ENCODE measurements at regions not wholly inside any gene's neighbourhood (a gene's known extent, or its start where the extent isn't known, plus 50 kb on each side); places are given as distances from the start of the nearest gene placed in this dataset.

DNA sequence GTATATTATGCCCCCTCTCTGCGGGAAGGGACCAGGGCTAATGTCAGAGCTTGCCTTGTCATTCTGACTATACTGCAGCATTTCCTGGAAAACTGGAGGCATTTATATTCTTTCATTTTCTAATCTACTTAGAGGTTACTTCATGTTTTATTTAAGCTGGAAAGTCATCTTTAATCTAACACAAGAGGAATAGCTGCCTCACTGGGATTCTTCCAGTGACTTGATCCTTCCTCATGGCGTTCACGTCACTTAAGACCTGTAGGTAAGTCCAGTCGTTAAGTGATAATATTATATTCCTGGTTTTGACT lies 727.6 kb upstream of the DDX18 start:
- BruUV-seq (replicated peaks), result no TSS peak
- Histone ChIP-seq H3K79me2 (ENCODE audit: insufficient read depth, low read length) (no peaks in the 10 kb centered on the region), H3K4me3 (replicated peaks in 1 of 2; ENCODE audit: low read depth in 1 of 2, low read length in 2 of 2) (no peak overlapping the region), H2AFZ (ENCODE audit: low read depth, low read length, poor library complexity, severe bottlenecking) (no peak overlapping the region), H3K4me1 (ENCODE audit: control insufficient read depth in 1 of 2, insufficient read depth in 2 of 2, low read length in 2 of 2) (no peaks in the 10 kb centered on the region), H3K9me3 (ENCODE audit: control insufficient read depth in 1 of 2, insufficient read depth in 1 of 2, low read depth in 1 of 2, low read length in 2 of 2) (peaks cover 3 to 13% of the 10 kb centered on the region in 2 experiments; a peak in 2 of 4 replicates), H3K9me2 (ENCODE audit: insufficient read depth) (no peaks in the 10 kb centered on the region), H3K36me3 (ENCODE audit: control insufficient read depth in 1 of 2, insufficient read depth in 2 of 2, low read length in 2 of 2) (no peaks in the 10 kb centered on the region), H3K9ac (ENCODE audit: low read length) (no peak overlapping the region), H3K4me2 (ENCODE audit: low read length) (no peak overlapping the region), H4K20me1 (ENCODE audit: insufficient read depth) (no peaks in the 10 kb centered on the region), H3K27ac (ENCODE audit: low read depth, low read length) (no peak overlapping the region), H3K27me3 (ENCODE audit: insufficient read depth, low read length) (no peaks in the 10 kb centered on the region)
- intact Hi-C loops (cut with micrococcal nuclease), result no loop called here
- DNase-seq (ENCODE audit: low read depth, low spot score) (no peak), ATAC-seq (no peak)
- TF ChIP-seq CTCF (IDR thresholded peaks at IDR 0.05 in 2 of 3, conservative IDR thresholded peaks at IDR 0.05 in 1 of 3; ENCODE audit: borderline replicate concordance in 1 of 3, insufficient read depth in 1 of 3, low read depth in 2 of 3, low read length in 2 of 3) (no peak), YY1 (IDR thresholded peaks at IDR 0.05; ENCODE audit: extremely low read depth, insufficient replicate concordance, low read depth, low read length) (no peak), TCF7L2 (IDR thresholded peaks at IDR 0.05; ENCODE audit: borderline replicate concordance, extremely low read depth, insufficient read depth, insufficient read length) (no peak), CBX3 (IDR thresholded peaks at IDR 0.05; ENCODE audit: low read depth) (no peak), EZH2phosphoT487 (IDR thresholded peaks at IDR 0.05; ENCODE audit: borderline replicate concordance) (no peak), MAX (IDR thresholded peaks at IDR 0.05) (no peak), SRF (IDR thresholded peaks at IDR 0.05; ENCODE audit: low read depth) (no peak), POLR2AphosphoS5 (IDR thresholded peaks at IDR 0.05; ENCODE audit: low read depth, low read length) (no peak), SIN3A (IDR thresholded peaks at IDR 0.05; ENCODE audit: low read depth) (no peak), POLR2A (IDR thresholded peaks at IDR 0.05; ENCODE audit: borderline replicate concordance, extremely low read depth, insufficient read depth, insufficient read length) (no peak), ELF1 (IDR thresholded peaks at IDR 0.05; ENCODE audit: borderline replicate concordance, low read depth) (no peak), REST (IDR thresholded peaks at IDR 0.05; ENCODE audit: low read depth) (no peak), JUND (IDR thresholded peaks at IDR 0.05) (no peak), EZH2 (IDR thresholded peaks at IDR 0.05) (no peak), EGR1 (IDR thresholded peaks at IDR 0.05; ENCODE audit: low read depth) (no peak), ZNF274 (IDR thresholded peaks at IDR 0.05; ENCODE audit: low read depth, low read length) (no peak)
- TF ChIP-seq, protein P1, sequence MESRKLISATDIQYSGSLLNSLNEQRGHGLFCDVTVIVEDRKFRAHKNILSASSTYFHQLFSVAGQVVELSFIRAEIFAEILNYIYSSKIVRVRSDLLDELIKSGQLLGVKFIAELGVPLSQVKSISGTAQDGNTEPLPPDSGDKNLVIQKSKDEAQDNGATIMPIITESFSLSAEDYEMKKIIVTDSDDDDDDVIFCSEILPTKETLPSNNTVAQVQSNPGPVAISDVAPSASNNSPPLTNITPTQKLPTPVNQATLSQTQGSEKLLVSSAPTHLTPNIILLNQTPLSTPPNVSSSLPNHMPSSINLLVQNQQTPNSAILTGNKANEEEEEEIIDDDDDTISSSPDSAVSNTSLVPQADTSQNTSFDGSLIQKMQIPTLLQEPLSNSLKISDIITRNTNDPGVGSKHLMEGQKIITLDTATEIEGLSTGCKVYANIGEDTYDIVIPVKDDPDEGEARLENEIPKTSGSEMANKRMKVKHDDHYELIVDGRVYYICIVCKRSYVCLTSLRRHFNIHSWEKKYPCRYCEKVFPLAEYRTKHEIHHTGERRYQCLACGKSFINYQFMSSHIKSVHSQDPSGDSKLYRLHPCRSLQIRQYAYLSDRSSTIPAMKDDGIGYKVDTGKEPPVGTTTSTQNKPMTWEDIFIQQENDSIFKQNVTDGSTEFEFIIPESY (IDR thresholded peaks at IDR 0.05; ENCODE audit: extremely low read depth, insufficient replicate concordance, low read length), result no peak
- TF ChIP-seq, protein P2, sequence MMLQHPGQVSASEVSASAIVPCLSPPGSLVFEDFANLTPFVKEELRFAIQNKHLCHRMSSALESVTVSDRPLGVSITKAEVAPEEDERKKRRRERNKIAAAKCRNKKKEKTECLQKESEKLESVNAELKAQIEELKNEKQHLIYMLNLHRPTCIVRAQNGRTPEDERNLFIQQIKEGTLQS (IDR thresholded peaks at IDR 0.05), result no peak
- ChIA-PET RAD21 (ENCODE audit: low non-redundant PET in 1 of 2, low total read pairs in 2 of 2, uncharacterized antibody in 2 of 2, unreplicated experiment in 2 of 2) (no interaction called here), CTCF (no interaction called here), POLR2A (no interaction called here)
